ENCODE measurements at regions not wholly inside any gene's neighbourhood (a gene's known extent, or its start where the extent isn't known, plus 50 kb on each side); places are given as distances from the start of the nearest gene placed in this dataset.
"Not testable (repeated sequence)": the region's sequence is repeated elsewhere in the genome, so short reads cannot be mapped to it uniquely, and the experiment has no call there.

GRCh38 chr10:65186668-65187067, 1665.5 kb downstream of the REEP3 start:
- TF ChIP-seq CTCF, POLR2A (IDR thresholded peaks at IDR 0.05): not testable (repeated sequence)

Measured in body of pancreas (tissue), 4 donors.